Inflammatory macrophage treated with lipopolysaccharide for 1 hour (primary cell): ENCODE measurements at regions not wholly inside any gene's neighbourhood (a gene's known extent, or its start where the extent isn't known, plus 50 kb on each side); places are given as distances from the start of the nearest gene placed in this dataset.
A peak's percentile ranks its signal among the peaks of the same experiment; 100 is the strongest.

Experiments used
- DNase-seq, 2 donors: peaks; one replicate each; pipeline ENCODE4 v3.0.0-alpha.2; 2020 to 2022

GRCh38 chr3:18030371-18030870 is 288.0 kb upstream of the TBC1D5 start:
- no peak for DNase-seq

GRCh38 chr3:18027161-18027939 is 284.9 kb upstream of the TBC1D5 start:
- DNase-seq: no peak

GRCh38 chr3:18024715-18025114 is 282.3 kb upstream of the TBC1D5 start:
- DNase-seq: no peak

- no peak for DNase-seq
Measured at GRCh38 chr3:18019161-18019495, 276.7 kb upstream of the TBC1D5 start.

GRCh38 chr3:18018491-18019160 is 276.2 kb upstream of the TBC1D5 start:
- DNase-seq: no peak

- DNase-seq: no peak
Measured at GRCh38 chr3:18016366-18016765, 273.9 kb upstream of the TBC1D5 start.

GRCh38 chr3:18012933-18013332 is 270.5 kb upstream of the TBC1D5 start:
- DNase-seq: no peak

GRCh38 chr3:18012436-18012835 is 270.0 kb upstream of the TBC1D5 start:
- no peak for DNase-seq

GRCh38 chr3:18011387-18011786 is 269.0 kb upstream of the TBC1D5 start:
- DNase-seq: no peak

GRCh38 chr3:18010001-18010400 is 267.6 kb upstream of the TBC1D5 start:
- DNase-seq: peak in 1 of 2 donors; percentile 7

- peak in 1 of 2 donors; percentile 39 for DNase-seq
Measured at GRCh38 chr3:18008706-18009368, 266.4 kb upstream of the TBC1D5 start.

- no peak for DNase-seq
Measured at GRCh38 chr3:18007980-18008379, 265.5 kb upstream of the TBC1D5 start.

- no peak for DNase-seq
Measured at GRCh38 chr3:17995769-17996168, 253.3 kb upstream of the TBC1D5 start.

- DNase-seq: no peak
Measured at GRCh38 chr3:17994167-17994566, 251.7 kb upstream of the TBC1D5 start.

- no peak for DNase-seq
Measured at GRCh38 chr3:17990390-17990789, 248.0 kb upstream of the TBC1D5 start.

- DNase-seq: no peak
Measured at GRCh38 chr3:17986348-17986816, 244.0 kb upstream of the TBC1D5 start.

- no peak for DNase-seq
Measured at GRCh38 chr3:17985658-17986347, 243.4 kb upstream of the TBC1D5 start.

GRCh38 chr3:17983106-17983505 is 240.7 kb upstream of the TBC1D5 start:
- no peak for DNase-seq

GRCh38 chr3:17982211-17982880 is 239.9 kb upstream of the TBC1D5 start:
- no peak for DNase-seq

GRCh38 chr3:17980863-17981262 is 238.4 kb upstream of the TBC1D5 start:
- DNase-seq: no peak

GRCh38 chr3:17979911-17980310 is 237.5 kb upstream of the TBC1D5 start:
- DNase-seq: no peak

- no peak for DNase-seq
Measured at GRCh38 chr3:17979252-17979651, 236.8 kb upstream of the TBC1D5 start.
